Smooth muscle cell (in vitro differentiated cells): ENCODE measurements at regions not wholly inside any gene's neighbourhood (a gene's known extent, or its start where the extent isn't known, plus 50 kb on each side); places are given as distances from the start of the nearest gene placed in this dataset.

ENCODE experiments used
- DNase-seq: peaks from one replicate; lab custom pipeline; 2025; ENCODE audit not compliant: unreplicated experiment; lab: John Stamatoyannopoulos, UW
- H2AFZ ChIP-seq: fragments of 200-600 bp; sonication (generic); 2 replicates; pipeline ENCODE4 v1.6.0; 2016; ENCODE audit warnings: antibody characterized with exemption, low read depth, mild to moderate bottlenecking
- H3F3A ChIP-seq: fragments of 200-600 bp; sonication (generic); 2 replicates; pipeline ENCODE4 v1.6.0; 2017; ENCODE audit warnings: antibody characterized with exemption, low read depth
- H3K27ac ChIP-seq: fragments of 200-600 bp; sonication (generic); 2 replicates; pipeline ENCODE4 v1.5.1; 2016; ENCODE audit warnings: low read depth, mild to moderate bottlenecking
- H3K27me3 ChIP-seq: fragments of 200-600 bp; sonication (generic); 2 replicates; pipeline ENCODE4 v1.6.1; 2016; ENCODE audit warnings: low read depth, mild to moderate bottlenecking
- H3K36me3 ChIP-seq: fragments of 200-600 bp; sonication (generic); 2 replicates; pipeline ENCODE4 v1.5.1; 2016; ENCODE audit warnings: low read depth
- H3K4me1 ChIP-seq: fragments of 200-600 bp; sonication (generic); 2 replicates; pipeline ENCODE4 v1.5.1; 2016; ENCODE audit warnings: low read depth
- H3K4me2 ChIP-seq: fragments of 200-600 bp; sonication (generic); 2 replicates; pipeline ENCODE4 v1.6.0; 2016; ENCODE audit warnings: mild to moderate bottlenecking
- H3K4me3 ChIP-seq: fragments of 200-600 bp; sonication (generic); 2 replicates; pipeline ENCODE4 v1.5.1; 2016; ENCODE audit warnings: mild to moderate bottlenecking
- H3K79me2 ChIP-seq: fragments of 200-600 bp; sonication (generic); 2 replicates; pipeline ENCODE4 v1.6.0; 2016; ENCODE audit warnings: low read depth, mild to moderate bottlenecking
- H3K9ac ChIP-seq: fragments of 200-600 bp; sonication (generic); 2 replicates; pipeline ENCODE4 v1.6.0; 2016; ENCODE audit warnings: low read depth
- H3K9me3 ChIP-seq: fragments of 200-600 bp; sonication (generic); replicated peaks from 2 replicates; pipeline ENCODE4 v1.5.1; 2016; ENCODE audit warnings: low read depth
- H4K20me1 ChIP-seq: fragments of 200-600 bp; sonication (generic); 2 replicates; pipeline ENCODE4 v1.6.0; 2016; ENCODE audit warnings: low read depth
- WGBS: methylation state at CpG from one replicate; pipeline ENCODE4 v1.1.7; 2016; ENCODE audit warnings: low lambda C conversion rate; 5-methylcytosine and 5-hydroxymethylcytosine counted together
- TF ChIP-seq, protein P1 (sequence below): fragments of 200-600 bp; sonication (generic); IDR thresholded peaks from 2 replicates; pipeline ENCODE4 v1.5.1; 2017; ENCODE audit warnings: borderline replicate concordance, mild to moderate bottlenecking, antibody characterized with exemption; ENCODE audit not compliant: insufficient read depth, poor library complexity, severe bottlenecking

DNA sequence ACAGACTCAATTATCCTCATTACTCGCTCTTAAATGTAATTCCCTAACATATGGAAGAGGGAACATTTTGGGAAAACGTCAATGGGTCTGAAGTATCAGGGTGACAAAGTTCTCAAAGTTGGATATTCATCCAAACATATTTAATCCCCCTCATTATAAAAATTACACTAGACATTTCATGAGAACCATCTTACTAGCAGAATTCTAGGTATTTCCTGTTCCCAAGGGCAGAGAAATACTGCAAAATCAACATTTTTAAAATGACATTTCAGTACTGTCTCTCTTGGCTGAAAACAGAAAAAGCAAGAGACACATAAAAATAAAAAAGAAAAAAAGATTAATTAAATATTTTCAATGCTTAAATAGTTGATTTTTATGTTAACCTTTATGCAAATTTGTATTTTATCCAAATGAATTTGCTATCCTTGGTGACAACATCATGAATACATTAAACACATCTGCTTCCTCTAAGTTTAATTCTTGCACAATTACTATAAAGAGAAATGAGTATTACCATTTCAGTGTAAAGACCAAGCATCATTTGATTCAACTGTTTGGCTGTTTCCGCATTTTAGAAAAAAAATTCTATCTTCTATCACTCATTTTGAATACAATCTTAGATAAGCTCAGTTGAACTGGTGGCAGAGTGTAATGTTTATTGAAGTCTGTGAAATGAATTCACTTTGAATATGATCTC is 114.8 kb upstream of the COL8A1 start:
- Histone ChIP-seq H3K36me3 (no peaks in the 10 kb centered on the region), H3F3A (no peaks in the 10 kb centered on the region), H4K20me1 (no peaks in the 10 kb centered on the region), H3K9ac (no peak overlapping the region), H3K79me2 (no peaks in the 10 kb centered on the region), H2AFZ (no peak overlapping the region), H3K4me2 (no peak overlapping the region), H3K4me1 (peaks cover 19% of the 10 kb centered on the region), H3K27me3 (no peaks in the 10 kb centered on the region), H3K27ac (no peak overlapping the region), H3K9me3 (no peaks in the 10 kb centered on the region), H3K4me3 (no peak overlapping the region)
- TF ChIP-seq, protein P1, sequence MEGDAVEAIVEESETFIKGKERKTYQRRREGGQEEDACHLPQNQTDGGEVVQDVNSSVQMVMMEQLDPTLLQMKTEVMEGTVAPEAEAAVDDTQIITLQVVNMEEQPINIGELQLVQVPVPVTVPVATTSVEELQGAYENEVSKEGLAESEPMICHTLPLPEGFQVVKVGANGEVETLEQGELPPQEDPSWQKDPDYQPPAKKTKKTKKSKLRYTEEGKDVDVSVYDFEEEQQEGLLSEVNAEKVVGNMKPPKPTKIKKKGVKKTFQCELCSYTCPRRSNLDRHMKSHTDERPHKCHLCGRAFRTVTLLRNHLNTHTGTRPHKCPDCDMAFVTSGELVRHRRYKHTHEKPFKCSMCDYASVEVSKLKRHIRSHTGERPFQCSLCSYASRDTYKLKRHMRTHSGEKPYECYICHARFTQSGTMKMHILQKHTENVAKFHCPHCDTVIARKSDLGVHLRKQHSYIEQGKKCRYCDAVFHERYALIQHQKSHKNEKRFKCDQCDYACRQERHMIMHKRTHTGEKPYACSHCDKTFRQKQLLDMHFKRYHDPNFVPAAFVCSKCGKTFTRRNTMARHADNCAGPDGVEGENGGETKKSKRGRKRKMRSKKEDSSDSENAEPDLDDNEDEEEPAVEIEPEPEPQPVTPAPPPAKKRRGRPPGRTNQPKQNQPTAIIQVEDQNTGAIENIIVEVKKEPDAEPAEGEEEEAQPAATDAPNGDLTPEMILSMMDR = no peak
- no peak for DNase-seq
- 89% methylated on average over 3 of the region's 3 CpGs for WGBS

DNA sequence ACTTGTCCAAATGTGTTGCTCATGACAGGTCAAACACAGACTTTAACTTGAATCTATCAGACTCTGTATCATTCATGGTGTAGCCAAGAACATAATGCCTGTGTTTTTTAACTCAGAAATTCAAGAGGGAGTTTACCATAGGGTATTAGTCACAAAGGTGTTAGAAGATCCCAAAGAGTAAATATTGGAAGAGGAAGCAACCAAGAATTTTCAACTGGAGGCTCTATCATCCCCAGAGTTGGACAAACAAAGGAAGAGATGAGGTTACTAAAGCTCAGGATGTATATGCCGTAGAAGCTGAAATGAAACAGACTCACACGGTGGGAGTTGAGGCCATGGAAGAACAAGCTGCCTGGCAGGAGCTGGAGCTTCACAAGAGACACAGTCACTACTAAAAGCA is 116.2 kb upstream of the COL8A1 start:
- Histone ChIP-seq H3F3A (no peaks in the 10 kb centered on the region), H3K79me2 (no peaks in the 10 kb centered on the region), H3K27me3 (no peaks in the 10 kb centered on the region), H3K9me3 (no peaks in the 10 kb centered on the region), H2AFZ (no peak overlapping the region), H3K36me3 (no peaks in the 10 kb centered on the region), H3K27ac (no peak overlapping the region), H3K4me3 (no peak overlapping the region), H3K9ac (no peak overlapping the region), H3K4me2 (no peak overlapping the region), H3K4me1 (peaks cover 14% of the 10 kb centered on the region), H4K20me1 (no peaks in the 10 kb centered on the region)
- 95% methylated on average over 2 of the region's 2 CpGs for WGBS
- no peak for DNase-seq
- TF ChIP-seq, protein P1 = no peak

DNA sequence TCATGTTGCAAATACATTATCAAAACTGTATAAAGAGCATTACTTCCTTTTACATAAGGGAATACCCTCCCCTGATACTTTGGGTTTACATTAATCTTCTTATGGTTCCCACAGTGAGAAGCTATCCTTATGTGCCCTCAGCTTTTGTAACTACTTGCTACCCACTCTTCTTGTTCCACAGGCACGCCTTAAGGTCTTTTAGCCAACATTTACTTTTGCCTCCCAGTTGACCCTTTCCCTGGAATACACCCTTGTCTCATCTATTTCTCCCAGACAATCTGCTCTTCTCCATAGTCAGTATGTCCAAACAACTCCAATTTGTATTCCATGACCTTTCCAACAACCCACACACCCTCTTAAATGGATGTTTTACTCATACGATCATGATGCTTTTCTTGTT is 116.8 kb upstream of the COL8A1 start:
- Histone ChIP-seq H3K4me2 (no peak overlapping the region), H4K20me1 (no peaks in the 10 kb centered on the region), H3F3A (no peaks in the 10 kb centered on the region), H3K9ac (no peak overlapping the region), H3K27ac (no peak overlapping the region), H3K27me3 (no peaks in the 10 kb centered on the region), H3K4me3 (no peak overlapping the region), H2AFZ (no peak overlapping the region), H3K4me1 (peaks cover 11% of the 10 kb centered on the region), H3K9me3 (no peaks in the 10 kb centered on the region), H3K79me2 (no peaks in the 10 kb centered on the region), H3K36me3 (no peaks in the 10 kb centered on the region)
- 81% methylated on average over 2 of the region's 2 CpGs for WGBS
- no peak for DNase-seq
- TF ChIP-seq, protein P1 = no peak

DNA sequence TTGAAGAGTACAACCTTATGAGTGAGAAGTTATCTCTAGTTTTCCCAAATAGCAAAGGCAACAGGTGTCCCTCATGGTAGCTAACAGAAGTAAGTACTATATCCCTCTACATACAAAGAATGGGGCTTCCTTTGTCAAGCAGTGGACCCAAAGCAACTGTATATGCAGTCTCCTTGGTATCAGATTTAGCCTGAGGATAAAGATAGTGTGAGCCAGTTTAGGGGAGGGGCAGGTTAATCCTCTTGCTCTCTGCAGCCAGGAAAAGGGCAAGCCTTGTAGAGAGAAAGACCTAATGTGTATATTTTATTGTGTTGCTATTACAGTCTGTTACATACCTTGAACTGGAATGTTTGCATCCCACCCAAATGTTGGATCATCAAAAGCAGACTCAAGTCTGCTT is 117.9 kb upstream of the COL8A1 start:
- Histone ChIP-seq H3K27me3 (no peaks in the 10 kb centered on the region), H4K20me1 (no peaks in the 10 kb centered on the region), H3K4me1 (peaks cover 11% of the 10 kb centered on the region), H3K36me3 (no peaks in the 10 kb centered on the region), H3K9me3 (no peaks in the 10 kb centered on the region), H3K4me3 (no peak overlapping the region), H3K27ac (no peak overlapping the region), H3K9ac (no peak overlapping the region), H3F3A (no peaks in the 10 kb centered on the region), H2AFZ (no peak overlapping the region), H3K4me2 (no peak overlapping the region), H3K79me2 (no peaks in the 10 kb centered on the region)
- TF ChIP-seq, protein P1 = no peak
- DNase-seq = no peak
